HCEC 1CT (cell line): ENCODE measurements at regions not wholly inside any gene's neighbourhood (a gene's known extent, or its start where the extent isn't known, plus 50 kb on each side); places are given as distances from the start of the nearest gene placed in this dataset.

Experiments used
- DNase-seq: peaks from one replicate; pipeline ENCODE4 v3.0.0-alpha.2; 2017

- DNase-seq: no peak
Observed at GRCh38 chr1:229069176-229069575, 201.7 kb upstream of the RAB4A start.

GRCh38 chr1:229070168-229070567 is 200.7 kb upstream of the RAB4A start:
- no peak for DNase-seq

GRCh38 chr1:229073251-229073650 is 197.7 kb upstream of the RAB4A start:
- DNase-seq: no peak

GRCh38 chr1:229075217-229075616 is 195.7 kb upstream of the RAB4A start:
- DNase-seq: no peak

GRCh38 chr1:229075716-229076115 is 195.2 kb upstream of the RAB4A start:
- DNase-seq: no peak

GRCh38 chr1:229076195-229076594 is 194.7 kb upstream of the RAB4A start:
- DNase-seq: no peak

GRCh38 chr1:229079016-229079595 is 191.8 kb upstream of the RAB4A start:
- DNase-seq: no peak

GRCh38 chr1:229080361-229080760 is 190.6 kb upstream of the RAB4A start:
- DNase-seq: no peak

GRCh38 chr1:229085291-229085690 is 185.6 kb upstream of the RAB4A start:
- DNase-seq: no peak

GRCh38 chr1:229086091-229086490 is 184.8 kb upstream of the RAB4A start:
- no peak for DNase-seq

GRCh38 chr1:229086686-229087085 is 184.2 kb upstream of the RAB4A start:
- DNase-seq: no peak

- DNase-seq: no peak
Observed at GRCh38 chr1:229087339-229087738, 183.6 kb upstream of the RAB4A start.

GRCh38 chr1:229087906-229088305 is 183.0 kb upstream of the RAB4A start:
- DNase-seq: no peak

- no peak for DNase-seq
Observed at GRCh38 chr1:229088711-229089110, 182.2 kb upstream of the RAB4A start.

GRCh38 chr1:229089586-229090208 is 181.2 kb upstream of the RAB4A start:
- no peak for DNase-seq

GRCh38 chr1:229091721-229092136 is 179.2 kb upstream of the RAB4A start:
- no peak for DNase-seq

GRCh38 chr1:229092377-229093237 is 178.3 kb upstream of the RAB4A start:
- no peak for DNase-seq

- no peak for DNase-seq
Observed at GRCh38 chr1:229093238-229093540, 177.7 kb upstream of the RAB4A start.

- no peak for DNase-seq
Observed at GRCh38 chr1:229093609-229094336, 177.1 kb upstream of the RAB4A start.

GRCh38 chr1:229094476-229095311 is 176.2 kb upstream of the RAB4A start:
- DNase-seq: no peak

- no peak for DNase-seq
Observed at GRCh38 chr1:229095325-229095724, 175.6 kb upstream of the RAB4A start.

- no peak for DNase-seq
Observed at GRCh38 chr1:229097356-229097755, 173.6 kb upstream of the RAB4A start.

GRCh38 chr1:229098361-229098760 is 172.6 kb upstream of the RAB4A start:
- no peak for DNase-seq
